ENCODE measurements at regions not wholly inside any gene's neighbourhood (a gene's known extent, or its start where the extent isn't known, plus 50 kb on each side); places are given as distances from the start of the nearest gene placed in this dataset.

DNA sequence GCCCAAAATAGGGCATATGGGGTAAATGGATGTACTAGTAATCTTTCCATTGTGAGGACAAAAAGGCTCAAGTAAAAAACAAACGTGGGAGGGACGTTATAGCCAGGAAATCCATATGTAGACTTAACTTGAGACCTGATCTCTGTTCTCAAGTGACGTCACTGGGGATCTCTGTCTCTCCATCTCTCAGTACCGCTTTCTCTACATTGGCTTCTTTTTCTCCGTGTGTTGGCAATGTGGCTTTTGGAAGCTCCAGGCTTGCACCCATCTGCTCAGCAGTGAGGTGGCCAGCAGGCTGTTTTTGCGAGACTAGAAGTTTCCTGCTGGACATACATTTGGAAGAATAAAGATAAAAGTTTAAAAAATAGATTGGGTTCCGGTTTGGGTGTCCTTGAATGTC is 66.0 kb upstream of the NRXN3 start:
- TF ChIP-seq, protein P1, sequence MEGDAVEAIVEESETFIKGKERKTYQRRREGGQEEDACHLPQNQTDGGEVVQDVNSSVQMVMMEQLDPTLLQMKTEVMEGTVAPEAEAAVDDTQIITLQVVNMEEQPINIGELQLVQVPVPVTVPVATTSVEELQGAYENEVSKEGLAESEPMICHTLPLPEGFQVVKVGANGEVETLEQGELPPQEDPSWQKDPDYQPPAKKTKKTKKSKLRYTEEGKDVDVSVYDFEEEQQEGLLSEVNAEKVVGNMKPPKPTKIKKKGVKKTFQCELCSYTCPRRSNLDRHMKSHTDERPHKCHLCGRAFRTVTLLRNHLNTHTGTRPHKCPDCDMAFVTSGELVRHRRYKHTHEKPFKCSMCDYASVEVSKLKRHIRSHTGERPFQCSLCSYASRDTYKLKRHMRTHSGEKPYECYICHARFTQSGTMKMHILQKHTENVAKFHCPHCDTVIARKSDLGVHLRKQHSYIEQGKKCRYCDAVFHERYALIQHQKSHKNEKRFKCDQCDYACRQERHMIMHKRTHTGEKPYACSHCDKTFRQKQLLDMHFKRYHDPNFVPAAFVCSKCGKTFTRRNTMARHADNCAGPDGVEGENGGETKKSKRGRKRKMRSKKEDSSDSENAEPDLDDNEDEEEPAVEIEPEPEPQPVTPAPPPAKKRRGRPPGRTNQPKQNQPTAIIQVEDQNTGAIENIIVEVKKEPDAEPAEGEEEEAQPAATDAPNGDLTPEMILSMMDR (IDR thresholded peaks at IDR 0.05), result no peak
- no peak for TF ChIP-seq POLR2A (IDR thresholded peaks at IDR 0.05)

All from esophagus squamous epithelium (tissue), 4 donors.